ENCODE measurements at regions not wholly inside any gene's neighbourhood (a gene's known extent, or its start where the extent isn't known, plus 50 kb on each side); places are given as distances from the start of the nearest gene placed in this dataset.

- no peak for ATAC-seq
Observed at GRCh38 chr1:209413062-209413461, 170.5 kb upstream of the CAMK1G start.

DNA sequence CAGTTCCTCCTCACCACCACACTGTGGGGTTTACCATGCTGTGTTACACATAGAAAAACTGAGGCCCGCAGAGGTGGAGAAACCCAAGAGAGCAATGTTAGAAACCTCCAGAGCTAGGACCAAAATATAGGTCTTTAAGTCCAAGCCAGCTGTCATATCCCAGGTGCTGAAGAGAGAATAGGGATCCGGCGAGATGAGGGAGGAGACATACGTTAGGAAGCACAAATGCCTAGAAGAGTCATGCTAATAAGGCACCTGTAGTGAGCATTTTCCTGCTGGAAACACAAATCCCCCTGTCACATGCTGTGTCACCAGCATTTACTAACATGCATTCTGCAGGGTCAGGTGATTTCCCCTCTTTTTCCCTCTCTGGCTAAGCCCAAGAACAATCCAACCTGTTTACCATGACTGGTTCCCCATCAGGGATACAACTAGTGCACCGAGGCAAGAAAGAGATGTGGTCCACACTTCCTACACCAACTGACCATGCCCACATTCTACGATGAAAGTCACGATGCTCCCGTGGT is 168.6 kb upstream of the CAMK1G start:
- Histone ChIP-seq H3K27ac (no peak overlapping the region), H3K9me3 (no peaks in the 10 kb centered on the region), H3K27me3 (no peaks in the 10 kb centered on the region), H3K4me3 (no peak overlapping the region), H3K4me1 (peaks cover 0 to 3% (median 0%) of the 10 kb centered on the region in 3 donors), H3K36me3 (no peaks in the 10 kb centered on the region)
- no peak for ATAC-seq
- TF ChIP-seq, protein P1, sequence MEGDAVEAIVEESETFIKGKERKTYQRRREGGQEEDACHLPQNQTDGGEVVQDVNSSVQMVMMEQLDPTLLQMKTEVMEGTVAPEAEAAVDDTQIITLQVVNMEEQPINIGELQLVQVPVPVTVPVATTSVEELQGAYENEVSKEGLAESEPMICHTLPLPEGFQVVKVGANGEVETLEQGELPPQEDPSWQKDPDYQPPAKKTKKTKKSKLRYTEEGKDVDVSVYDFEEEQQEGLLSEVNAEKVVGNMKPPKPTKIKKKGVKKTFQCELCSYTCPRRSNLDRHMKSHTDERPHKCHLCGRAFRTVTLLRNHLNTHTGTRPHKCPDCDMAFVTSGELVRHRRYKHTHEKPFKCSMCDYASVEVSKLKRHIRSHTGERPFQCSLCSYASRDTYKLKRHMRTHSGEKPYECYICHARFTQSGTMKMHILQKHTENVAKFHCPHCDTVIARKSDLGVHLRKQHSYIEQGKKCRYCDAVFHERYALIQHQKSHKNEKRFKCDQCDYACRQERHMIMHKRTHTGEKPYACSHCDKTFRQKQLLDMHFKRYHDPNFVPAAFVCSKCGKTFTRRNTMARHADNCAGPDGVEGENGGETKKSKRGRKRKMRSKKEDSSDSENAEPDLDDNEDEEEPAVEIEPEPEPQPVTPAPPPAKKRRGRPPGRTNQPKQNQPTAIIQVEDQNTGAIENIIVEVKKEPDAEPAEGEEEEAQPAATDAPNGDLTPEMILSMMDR (IDR thresholded peaks at IDR 0.05): no peak
- TF ChIP-seq POLR2A (IDR thresholded peaks at IDR 0.05): no peak
- WGBS, 2 donors (ENCODE audit: low coverage in 1 of 2): 88 to 91% methylated on average over 6 to 8 of the region's 8 CpGs

More at GRCh38 chr1:209413062-209413461, 170.5 kb upstream of the CAMK1G start:
- no peaks in the 10 kb centered on the region for H3K27me3 ChIP-seq
- H3K9me3 ChIP-seq: no peaks in the 10 kb centered on the region
- TF ChIP-seq EP300 (IDR thresholded peaks at IDR 0.05): no peak
- 83 to 96% methylated on average over 1 to 3 of the region's 3 CpGs for WGBS, 2 donors (ENCODE audit: low coverage in 1 of 2)
- H3K4me1 ChIP-seq: peaks cover 0 to 3% (median 0%) of the 10 kb centered on the region in 3 donors
- no peaks in the 10 kb centered on the region for H3K36me3 ChIP-seq
- no peak overlapping the region for H3K4me3 ChIP-seq
- H3K27ac ChIP-seq: no peak overlapping the region

GRCh38 chr1:209416039-209416438 is 167.5 kb upstream of the CAMK1G start:
- Histone ChIP-seq H3K36me3 (no peaks in the 10 kb centered on the region), H3K9me3 (no peaks in the 10 kb centered on the region), H3K27me3 (no peaks in the 10 kb centered on the region), H3K27ac (no peak overlapping the region), H3K4me3 (no peak overlapping the region), H3K4me1 (peaks cover 0 to 3% (median 0%) of the 10 kb centered on the region in 3 donors)
- TF ChIP-seq, protein P1 (IDR thresholded peaks at IDR 0.05): no peak
- TF ChIP-seq POLR2AphosphoS5 (IDR thresholded peaks at IDR 0.05): no peak
- TF ChIP-seq POLR2A (IDR thresholded peaks at IDR 0.05): no peak
- TF ChIP-seq EP300 (IDR thresholded peaks at IDR 0.05): no peak
- ATAC-seq: no peak
- no CpG with 5 or more reads among the region's 2 CpGs for WGBS, 2 donors (ENCODE audit: low coverage in 1 of 2)

- no peak overlapping the region for H3K27ac ChIP-seq
- 56 to 71% methylated on average over 1 to 2 of the region's 2 CpGs for WGBS, 2 donors (ENCODE audit: low coverage in 1 of 2)
- no peak for ATAC-seq
- TF ChIP-seq EP300 (IDR thresholded peaks at IDR 0.05) (no peak), POLR2A (IDR thresholded peaks at IDR 0.05) (no peak)
- TF ChIP-seq, protein P1 (IDR thresholded peaks at IDR 0.05): no peak
- H3K36me3 ChIP-seq: no peaks in the 10 kb centered on the region
- H3K4me1 ChIP-seq: no peaks in the 10 kb centered on the region
- H3K27me3 ChIP-seq: no peaks in the 10 kb centered on the region
- H3K9me3 ChIP-seq: no peaks in the 10 kb centered on the region
- no peak overlapping the region for H3K4me3 ChIP-seq
Observed at GRCh38 chr1:209416716-209417115, 166.8 kb upstream of the CAMK1G start.

DNA sequence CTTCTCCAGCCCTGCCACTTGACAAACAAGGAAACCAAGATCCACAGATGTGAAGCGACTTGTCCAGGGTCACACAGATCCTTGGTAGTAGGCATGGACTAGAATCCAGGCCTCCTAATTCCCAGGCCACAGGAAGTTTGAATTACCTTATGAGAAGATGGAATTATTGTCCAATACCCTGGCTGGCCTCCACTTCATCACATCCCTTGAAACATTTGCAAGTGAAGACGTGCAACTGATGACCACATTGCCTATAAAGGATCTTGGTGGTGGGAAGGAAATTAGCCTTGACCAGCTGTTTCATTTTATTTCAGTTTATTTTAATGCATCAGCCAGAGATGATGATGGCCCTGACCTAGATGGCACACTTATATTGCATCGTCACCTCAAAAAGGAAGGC is 165.8 kb upstream of the CAMK1G start:
- H3K9me3 ChIP-seq: no peaks in the 10 kb centered on the region
- no peak for ATAC-seq
- no peaks in the 10 kb centered on the region for H3K36me3 ChIP-seq
- H3K27me3 ChIP-seq: no peaks in the 10 kb centered on the region
- no peak overlapping the region for H3K27ac ChIP-seq
- no peaks in the 10 kb centered on the region for H3K4me1 ChIP-seq
- no peak overlapping the region for H3K4me3 ChIP-seq
- WGBS, 2 donors (ENCODE audit: low coverage in 1 of 2): 68 to 82% methylated on average over 1 to 3 of the region's 3 CpGs
- TF ChIP-seq, protein P1 (IDR thresholded peaks at IDR 0.05): no peak
- TF ChIP-seq POLR2A (IDR thresholded peaks at IDR 0.05) (no peak), POLR2AphosphoS5 (IDR thresholded peaks at IDR 0.05) (no peak), EP300 (IDR thresholded peaks at IDR 0.05) (no peak)
